ENCODE measurements at regions not wholly inside any gene's neighbourhood (a gene's known extent, or its start where the extent isn't known, plus 50 kb on each side); places are given as distances from the start of the nearest gene placed in this dataset.
A peak's percentile ranks its signal among the peaks of the same experiment; 100 is the strongest.

DNA sequence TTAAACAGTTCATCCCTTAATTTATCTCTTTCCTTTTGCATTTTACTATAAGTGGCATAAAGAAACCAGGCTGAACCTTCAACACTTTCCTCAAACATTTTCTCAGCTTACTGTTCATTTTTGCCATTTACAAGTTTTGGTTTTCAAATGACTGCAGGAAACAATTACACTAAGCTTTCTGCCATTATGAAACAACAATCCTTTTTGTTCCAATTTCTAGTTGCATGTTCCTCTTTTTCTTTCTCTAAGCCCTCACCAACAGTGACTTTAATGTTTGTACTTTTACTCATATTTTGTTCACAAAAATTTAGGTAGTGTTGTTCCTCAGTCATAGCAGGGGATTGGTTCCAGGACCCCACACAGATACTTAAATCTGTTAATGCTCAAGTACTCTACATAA is 1526.1 kb downstream of the STIM2 start:
- no peak overlapping the region for H3K4me3 ChIP-seq
- H3F3A ChIP-seq (ENCODE audit: insufficient read depth, low read depth): no peaks in the 10 kb centered on the region
- H3K27me3 ChIP-seq (ENCODE audit: insufficient read depth, low read depth): no peaks in the 10 kb centered on the region
- no TSS peak for BruUV-seq (replicated peaks)
- H3K9me3 ChIP-seq (ENCODE audit: insufficient read depth, low read depth): no peaks in the 10 kb centered on the region; the same call in 1 of the 2 replicates
- intact Hi-C loops (cut with micrococcal nuclease; ENCODE audit: unreplicated experiment): no loop called here
- H4K20me1 ChIP-seq (ENCODE audit: insufficient read depth): no peaks in the 10 kb centered on the region
- H3K79me2 ChIP-seq (ENCODE audit: low read depth): no peaks in the 10 kb centered on the region
- H3K4me2 ChIP-seq: no peak overlapping the region
- no peak for TF ChIP-seq EZH2 (IDR thresholded peaks at IDR 0.05; ENCODE audit: low read depth)
- TF ChIP-seq, protein P1, sequence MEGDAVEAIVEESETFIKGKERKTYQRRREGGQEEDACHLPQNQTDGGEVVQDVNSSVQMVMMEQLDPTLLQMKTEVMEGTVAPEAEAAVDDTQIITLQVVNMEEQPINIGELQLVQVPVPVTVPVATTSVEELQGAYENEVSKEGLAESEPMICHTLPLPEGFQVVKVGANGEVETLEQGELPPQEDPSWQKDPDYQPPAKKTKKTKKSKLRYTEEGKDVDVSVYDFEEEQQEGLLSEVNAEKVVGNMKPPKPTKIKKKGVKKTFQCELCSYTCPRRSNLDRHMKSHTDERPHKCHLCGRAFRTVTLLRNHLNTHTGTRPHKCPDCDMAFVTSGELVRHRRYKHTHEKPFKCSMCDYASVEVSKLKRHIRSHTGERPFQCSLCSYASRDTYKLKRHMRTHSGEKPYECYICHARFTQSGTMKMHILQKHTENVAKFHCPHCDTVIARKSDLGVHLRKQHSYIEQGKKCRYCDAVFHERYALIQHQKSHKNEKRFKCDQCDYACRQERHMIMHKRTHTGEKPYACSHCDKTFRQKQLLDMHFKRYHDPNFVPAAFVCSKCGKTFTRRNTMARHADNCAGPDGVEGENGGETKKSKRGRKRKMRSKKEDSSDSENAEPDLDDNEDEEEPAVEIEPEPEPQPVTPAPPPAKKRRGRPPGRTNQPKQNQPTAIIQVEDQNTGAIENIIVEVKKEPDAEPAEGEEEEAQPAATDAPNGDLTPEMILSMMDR (conservative IDR thresholded peaks at IDR 0.05): no peak
- no peaks in the 10 kb centered on the region for H3K9me2 ChIP-seq (ENCODE audit: insufficient read depth)
- ChIA-PET POLR2A (ENCODE audit: unreplicated experiment) (no interaction called here), CTCF (no interaction called here)
- H3K4me1 ChIP-seq (replicated peaks; ENCODE audit: insufficient read depth): no peaks in the 10 kb centered on the region
- H2AFZ ChIP-seq: no peak overlapping the region
- H3K36me3 ChIP-seq (ENCODE audit: low read depth): no peaks in the 10 kb centered on the region
- DNase-seq: no peak
- H3K27ac ChIP-seq: no peak overlapping the region

DNA sequence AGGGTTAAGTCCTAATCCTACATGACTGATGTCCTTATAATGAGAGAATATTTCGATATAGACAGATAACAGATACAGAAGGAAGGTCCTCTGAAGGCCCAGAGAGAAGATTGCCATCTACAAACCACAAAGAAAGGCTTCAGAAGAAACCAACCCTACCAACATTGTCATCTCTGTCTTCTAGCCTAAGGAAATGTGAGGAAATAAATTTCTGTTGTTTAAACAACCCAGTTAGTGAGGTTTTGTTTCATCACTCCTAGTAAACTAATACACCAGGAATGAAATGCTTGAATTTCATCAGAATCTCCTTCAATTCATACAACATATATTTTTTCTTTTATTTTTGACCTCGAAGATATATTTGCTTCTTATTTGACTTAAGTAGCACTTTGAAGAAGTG is 1527.8 kb downstream of the STIM2 start:
- no peak for DNase-seq
- H3K79me2 ChIP-seq (ENCODE audit: low read depth): no peaks in the 10 kb centered on the region
- H3K9me2 ChIP-seq (ENCODE audit: insufficient read depth): no peaks in the 10 kb centered on the region
- H3K4me1 ChIP-seq (replicated peaks; ENCODE audit: insufficient read depth): no peaks in the 10 kb centered on the region
- no peaks in the 10 kb centered on the region for H4K20me1 ChIP-seq (ENCODE audit: insufficient read depth)
- intact Hi-C loops (cut with micrococcal nuclease; ENCODE audit: unreplicated experiment): no loop called here
- H3F3A ChIP-seq (ENCODE audit: insufficient read depth, low read depth): no peaks in the 10 kb centered on the region
- ChIA-PET CTCF (no interaction called here), POLR2A (ENCODE audit: unreplicated experiment) (no interaction called here)
- H3K4me2 ChIP-seq: no peak overlapping the region
- no peak overlapping the region for H3K4me3 ChIP-seq
- no peaks in the 10 kb centered on the region for H3K36me3 ChIP-seq (ENCODE audit: low read depth)
- no peak overlapping the region for H3K27ac ChIP-seq
- no TSS peak for BruUV-seq (replicated peaks)
- no peak overlapping the region for H2AFZ ChIP-seq
- TF ChIP-seq, protein P1 (conservative IDR thresholded peaks at IDR 0.05): no peak
- TF ChIP-seq EZH2 (IDR thresholded peaks at IDR 0.05; ENCODE audit: low read depth): no peak
- no peaks in the 10 kb centered on the region for H3K27me3 ChIP-seq (ENCODE audit: insufficient read depth, low read depth)
- H3K9me3 ChIP-seq (ENCODE audit: insufficient read depth, low read depth): no peaks in the 10 kb centered on the region; the same call in 1 of the 2 replicates

DNA sequence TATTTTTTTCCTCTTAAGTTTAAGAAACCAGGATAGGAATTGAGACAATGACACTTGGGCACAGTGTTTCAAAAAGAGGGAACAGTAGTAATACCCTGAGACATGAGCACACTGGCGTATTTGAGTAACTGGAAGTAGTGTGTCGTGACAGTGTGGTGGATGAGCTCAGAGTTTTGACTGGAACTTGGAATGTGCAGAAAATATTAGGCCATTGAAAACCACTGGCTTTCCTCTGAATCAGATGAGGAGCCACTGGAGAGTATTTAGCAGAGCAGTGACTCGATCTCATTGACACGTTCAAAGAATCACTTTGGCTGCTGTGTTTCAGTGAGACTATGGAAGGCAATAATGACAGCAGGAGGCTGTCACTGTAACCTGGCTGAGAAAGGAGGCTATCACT is 1531.2 kb downstream of the STIM2 start:
- Histone ChIP-seq H3K9me2 (ENCODE audit: insufficient read depth) (no peaks in the 10 kb centered on the region), H3K27me3 (ENCODE audit: insufficient read depth, low read depth) (no peaks in the 10 kb centered on the region), H3K9me3 (ENCODE audit: insufficient read depth, low read depth) (no peaks in the 10 kb centered on the region; the same call in 1 of the 2 replicates), H3K4me1 (replicated peaks; ENCODE audit: insufficient read depth) (no peaks in the 10 kb centered on the region), H3K27ac (no peak overlapping the region), H3K36me3 (ENCODE audit: low read depth) (no peaks in the 10 kb centered on the region), H2AFZ (0 out of 2 replicates have a peak overlapping the region, but pooled peaks have one; percentile 39), H3K79me2 (ENCODE audit: low read depth) (no peaks in the 10 kb centered on the region), H3F3A (ENCODE audit: insufficient read depth, low read depth) (no peaks in the 10 kb centered on the region), H4K20me1 (ENCODE audit: insufficient read depth) (no peaks in the 10 kb centered on the region), H3K4me3 (no peak overlapping the region), H3K4me2 (no peak overlapping the region)
- POLR2A ChIA-PET (ENCODE audit: unreplicated experiment): no interaction called here
- intact Hi-C loops (cut with micrococcal nuclease; ENCODE audit: unreplicated experiment): no loop called here
- CTCF ChIA-PET: no interaction called here
- TF ChIP-seq, protein P1 (conservative IDR thresholded peaks at IDR 0.05): no peak
- no peak for TF ChIP-seq EZH2 (IDR thresholded peaks at IDR 0.05; ENCODE audit: low read depth)
- no peak for DNase-seq
- BruUV-seq (replicated peaks): no TSS peak
